ENCODE measurements at regions not wholly inside any gene's neighbourhood (a gene's known extent, or its start where the extent isn't known, plus 50 kb on each side); places are given as distances from the start of the nearest gene placed in this dataset.

DNA sequence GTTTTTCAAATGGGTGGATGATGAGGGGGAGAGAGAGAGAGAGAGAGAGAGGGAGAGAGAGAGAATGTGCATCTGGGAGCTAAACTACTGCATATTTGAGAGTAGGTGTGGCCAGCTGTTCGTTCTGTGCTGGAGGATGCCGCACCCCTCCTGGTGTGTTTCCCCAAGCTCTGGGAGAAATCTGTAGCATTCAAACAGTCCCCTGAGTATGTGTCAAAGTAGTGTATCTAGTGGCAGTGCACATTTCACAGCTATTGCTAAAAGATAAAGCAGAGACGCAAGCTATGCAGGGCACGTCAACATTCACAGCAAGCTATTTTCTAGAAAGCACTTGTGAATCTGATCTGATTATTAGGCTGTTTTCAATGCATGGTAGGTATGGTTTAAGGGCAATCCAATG is 83.5 kb upstream of the LIMCH1 start:
- H3K9me2 ChIP-seq (replicated peaks; ENCODE audit: insufficient read depth) = no peaks in the 10 kb centered on the region
- no peaks in the 10 kb centered on the region for H3K36me3 ChIP-seq (replicated peaks; ENCODE audit: insufficient read depth, low read depth)
- peak; percentile 24 for DNase-seq (ENCODE audit: low spot score)
- H3K4me1 ChIP-seq (ENCODE audit: insufficient read depth) = no peaks in the 10 kb centered on the region
- peak overlapping the region; percentile 34 for H3K4me2 ChIP-seq
- no peak overlapping the region for H3K27ac ChIP-seq
- no peak overlapping the region for H2AFZ ChIP-seq
- no peaks in the 10 kb centered on the region for H4K20me1 ChIP-seq (ENCODE audit: insufficient read depth, poor library complexity, severe bottlenecking)
- no peaks in the 10 kb centered on the region for H3K9me3 ChIP-seq (ENCODE audit: low read depth)
- no peaks in the 10 kb centered on the region for H3K27me3 ChIP-seq
- no peak for TF ChIP-seq EZH2 (IDR thresholded peaks at IDR 0.05; ENCODE audit: borderline replicate concordance)
- TF ChIP-seq EZH2phosphoT487 (IDR thresholded peaks at IDR 0.05; ENCODE audit: low read depth, severe bottlenecking, unreplicated experiment) = no peak
- TF ChIP-seq CTCF (IDR thresholded peaks at IDR 0.05; ENCODE audit: poor library complexity) = no peak
- WGBS (ENCODE audit: low lambda C conversion rate, missing lambda C conversion rate) = 19% methylated on average over 4 of the region's 4 CpGs
- no peaks in the 10 kb centered on the region for H3K79me2 ChIP-seq
- no peak overlapping the region for H3K4me3 ChIP-seq

- Histone ChIP-seq H3K9me2 (replicated peaks; ENCODE audit: insufficient read depth) (no peaks in the 10 kb centered on the region), H3K4me2 (peak overlapping the region; percentile 34), H3K27me3 (no peaks in the 10 kb centered on the region), H3K4me3 (no peak overlapping the region), H3K27ac (no peak overlapping the region), H2AFZ (no peak overlapping the region), H3K4me1 (ENCODE audit: insufficient read depth) (no peaks in the 10 kb centered on the region), H3K79me2 (no peaks in the 10 kb centered on the region), H3K36me3 (replicated peaks; ENCODE audit: insufficient read depth, low read depth) (no peaks in the 10 kb centered on the region), H4K20me1 (ENCODE audit: insufficient read depth, poor library complexity, severe bottlenecking) (no peaks in the 10 kb centered on the region), H3K9me3 (ENCODE audit: low read depth) (no peaks in the 10 kb centered on the region)
- no peak for DNase-seq (ENCODE audit: low spot score)
- TF ChIP-seq EZH2phosphoT487 (IDR thresholded peaks at IDR 0.05; ENCODE audit: low read depth, severe bottlenecking, unreplicated experiment) (no peak), CTCF (IDR thresholded peaks at IDR 0.05; ENCODE audit: poor library complexity) (no peak)
- WGBS (ENCODE audit: low lambda C conversion rate, missing lambda C conversion rate) = 29% methylated on average over 3 of the region's 3 CpGs
Observed at GRCh38 chr4:41455206-41455605, 82.8 kb upstream of the LIMCH1 start.

GRCh38 chr4:41456559-41457101 is 81.3 kb upstream of the LIMCH1 start:
- Histone ChIP-seq H3K9me3 (ENCODE audit: low read depth) (no peaks in the 10 kb centered on the region), H4K20me1 (ENCODE audit: insufficient read depth, poor library complexity, severe bottlenecking) (no peaks in the 10 kb centered on the region), H3K36me3 (replicated peaks; ENCODE audit: insufficient read depth, low read depth) (no peaks in the 10 kb centered on the region), H3K4me2 (no peak overlapping the region), H3K27ac (no peak overlapping the region), H3K4me3 (no peak overlapping the region), H3K79me2 (no peaks in the 10 kb centered on the region), H2AFZ (no peak overlapping the region), H3K27me3 (no peaks in the 10 kb centered on the region), H3K9me2 (replicated peaks; ENCODE audit: insufficient read depth) (no peaks in the 10 kb centered on the region), H3K4me1 (ENCODE audit: insufficient read depth) (no peaks in the 10 kb centered on the region)
- 81% methylated on average over 4 of the region's 4 CpGs for WGBS (ENCODE audit: low lambda C conversion rate, missing lambda C conversion rate)
- DNase-seq (ENCODE audit: low spot score) = no peak
- TF ChIP-seq CTCF (IDR thresholded peaks at IDR 0.05; ENCODE audit: poor library complexity) (no peak), EZH2phosphoT487 (IDR thresholded peaks at IDR 0.05; ENCODE audit: low read depth, severe bottlenecking, unreplicated experiment) (no peak), EZH2 (IDR thresholded peaks at IDR 0.05; ENCODE audit: borderline replicate concordance) (no peak)

DNA sequence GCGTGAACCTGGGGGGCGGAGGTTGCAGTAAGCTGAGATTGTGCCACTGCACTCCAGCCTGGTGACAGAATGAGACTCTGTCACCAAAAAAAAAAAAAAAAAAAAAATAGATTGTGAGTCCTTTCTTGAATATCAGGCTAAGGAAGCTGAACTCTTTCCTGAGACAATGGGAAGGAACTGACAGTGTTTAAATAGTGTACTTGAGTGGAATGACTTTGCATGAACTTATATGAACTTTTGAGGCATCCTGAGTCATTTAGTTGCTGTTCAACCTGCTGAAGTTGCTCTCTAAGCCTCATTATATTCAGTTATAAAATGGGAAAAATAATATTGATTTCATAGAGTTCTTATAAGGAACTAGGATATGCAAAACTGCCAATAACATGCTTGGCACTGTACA is 79.3 kb upstream of the LIMCH1 start:
- Histone ChIP-seq H3K36me3 (replicated peaks; ENCODE audit: insufficient read depth, low read depth) (no peaks in the 10 kb centered on the region), H3K79me2 (no peaks in the 10 kb centered on the region), H3K4me3 (no peak overlapping the region), H2AFZ (no peak overlapping the region), H3K4me1 (ENCODE audit: insufficient read depth) (peaks cover 4% of the 10 kb centered on the region), H4K20me1 (ENCODE audit: insufficient read depth, poor library complexity, severe bottlenecking) (no peaks in the 10 kb centered on the region), H3K4me2 (no peak overlapping the region), H3K9me3 (ENCODE audit: low read depth) (no peaks in the 10 kb centered on the region), H3K27ac (no peak overlapping the region), H3K9me2 (replicated peaks; ENCODE audit: insufficient read depth) (no peaks in the 10 kb centered on the region), H3K27me3 (no peaks in the 10 kb centered on the region)
- no peak for DNase-seq (ENCODE audit: low spot score)
- no peak for TF ChIP-seq CTCF (IDR thresholded peaks at IDR 0.05; ENCODE audit: poor library complexity)
- TF ChIP-seq EZH2phosphoT487 (IDR thresholded peaks at IDR 0.05; ENCODE audit: low read depth, severe bottlenecking, unreplicated experiment) = no peak
- no peak for TF ChIP-seq EZH2 (IDR thresholded peaks at IDR 0.05; ENCODE audit: borderline replicate concordance)
- WGBS (ENCODE audit: low lambda C conversion rate, missing lambda C conversion rate) = 94% methylated on average over 2 of the region's 2 CpGs
